ENCODE measurements at regions not wholly inside any gene's neighbourhood (a gene's known extent, or its start where the extent isn't known, plus 50 kb on each side); places are given as distances from the start of the nearest gene placed in this dataset.

- Histone ChIP-seq H3K27me3 (no peaks in the 10 kb centered on the region), H3K4me3 (no peak overlapping the region), H3K9me3 (replicated peaks in 1 of 3) (no peaks in the 10 kb centered on the region), H3K36me3 (replicated peaks in 1 of 2) (no peaks in the 10 kb centered on the region), H3K4me1 (replicated peaks in 1 of 2) (peaks cover 0 to 6% of the 10 kb centered on the region in 2 donors), H3K27ac (no peak overlapping the region)
- peak in 4 of 7 donors; percentile 9 to 48 (median 26) for DNase-seq
- intact Hi-C loops (cut with DNase I): no loop called here
- TF ChIP-seq POLR2A (IDR thresholded peaks at IDR 0.05): no peak
- no peak for TF ChIP-seq CTCF (IDR thresholded peaks at IDR 0.05)
These were observed 100.5 kb downstream of the AREG start for GRCh38 chr4:74545448-74545847.

- intact Hi-C loops (cut with DNase I): no loop called here
- 80 to 93% (median 86%) methylated on average over 2 of the region's 2 CpGs for WGBS, 4 donors
- H3K4me3 ChIP-seq: no peak overlapping the region
- H3K36me3 ChIP-seq (replicated peaks in 1 of 2): no peaks in the 10 kb centered on the region
- TF ChIP-seq POLR2A (IDR thresholded peaks at IDR 0.05): no peak
- TF ChIP-seq CTCF (IDR thresholded peaks at IDR 0.05): no peak
- DNase-seq: no peak
- H3K27me3 ChIP-seq: no peaks in the 10 kb centered on the region
- no peaks in the 10 kb centered on the region for H3K9me3 ChIP-seq (replicated peaks in 1 of 3)
- no peak overlapping the region for H3K27ac ChIP-seq
- H3K4me1 ChIP-seq (replicated peaks in 1 of 2): peaks cover 0 to 6% of the 10 kb centered on the region in 2 donors
These were observed 101.1 kb downstream of the AREG start for GRCh38 chr4:74546057-74546456.

GRCh38 chr4:74547042-74547441, 102.1 kb downstream of the AREG start:
- H3K27me3 ChIP-seq: no peaks in the 10 kb centered on the region
- intact Hi-C loops (cut with DNase I): no loop called here
- no peaks in the 10 kb centered on the region for H3K36me3 ChIP-seq (replicated peaks in 1 of 2)
- H3K4me3 ChIP-seq: no peak overlapping the region
- no peak for DNase-seq
- no peak for TF ChIP-seq POLR2A (IDR thresholded peaks at IDR 0.05)
- no peak for TF ChIP-seq CTCF (IDR thresholded peaks at IDR 0.05)
- peaks cover 0 to 6% of the 10 kb centered on the region in 2 donors for H3K4me1 ChIP-seq (replicated peaks in 1 of 2)
- no peak overlapping the region for H3K27ac ChIP-seq
- no peaks in the 10 kb centered on the region for H3K9me3 ChIP-seq (replicated peaks in 1 of 3)

GRCh38 chr4:74548561-74548960, 103.6 kb downstream of the AREG start:
- no peak overlapping the region for H3K4me3 ChIP-seq
- no peaks in the 10 kb centered on the region for H3K36me3 ChIP-seq (replicated peaks in 1 of 2)
- H3K9me3 ChIP-seq (replicated peaks in 1 of 3): no peaks in the 10 kb centered on the region
- no peak overlapping the region for H3K27ac ChIP-seq
- 63 to 73% (median 68%) methylated on average over 2 of the region's 2 CpGs for WGBS, 4 donors
- DNase-seq: no peak
- H3K4me1 ChIP-seq (replicated peaks in 1 of 2): peaks cover 0 to 6% of the 10 kb centered on the region in 2 donors
- H3K27me3 ChIP-seq: no peaks in the 10 kb centered on the region
- intact Hi-C loops (cut with DNase I): no loop called here
- no peak for TF ChIP-seq CTCF (IDR thresholded peaks at IDR 0.05)
- no peak for TF ChIP-seq POLR2A (IDR thresholded peaks at IDR 0.05)
